ENCODE measurements at regions not wholly inside any gene's neighbourhood (a gene's known extent, or its start where the extent isn't known, plus 50 kb on each side); places are given as distances from the start of the nearest gene placed in this dataset.

- no peaks in the 10 kb centered on the region for H3K27me3 ChIP-seq (ENCODE audit: control insufficient read depth in 1 of 2, insufficient read depth in 2 of 2, low read length in 2 of 2)
- no peaks in the 10 kb centered on the region for H3K36me3 Mint-ChIP-seq (ENCODE audit: low read depth)
- TF ChIP-seq, protein P1, sequence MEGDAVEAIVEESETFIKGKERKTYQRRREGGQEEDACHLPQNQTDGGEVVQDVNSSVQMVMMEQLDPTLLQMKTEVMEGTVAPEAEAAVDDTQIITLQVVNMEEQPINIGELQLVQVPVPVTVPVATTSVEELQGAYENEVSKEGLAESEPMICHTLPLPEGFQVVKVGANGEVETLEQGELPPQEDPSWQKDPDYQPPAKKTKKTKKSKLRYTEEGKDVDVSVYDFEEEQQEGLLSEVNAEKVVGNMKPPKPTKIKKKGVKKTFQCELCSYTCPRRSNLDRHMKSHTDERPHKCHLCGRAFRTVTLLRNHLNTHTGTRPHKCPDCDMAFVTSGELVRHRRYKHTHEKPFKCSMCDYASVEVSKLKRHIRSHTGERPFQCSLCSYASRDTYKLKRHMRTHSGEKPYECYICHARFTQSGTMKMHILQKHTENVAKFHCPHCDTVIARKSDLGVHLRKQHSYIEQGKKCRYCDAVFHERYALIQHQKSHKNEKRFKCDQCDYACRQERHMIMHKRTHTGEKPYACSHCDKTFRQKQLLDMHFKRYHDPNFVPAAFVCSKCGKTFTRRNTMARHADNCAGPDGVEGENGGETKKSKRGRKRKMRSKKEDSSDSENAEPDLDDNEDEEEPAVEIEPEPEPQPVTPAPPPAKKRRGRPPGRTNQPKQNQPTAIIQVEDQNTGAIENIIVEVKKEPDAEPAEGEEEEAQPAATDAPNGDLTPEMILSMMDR (IDR thresholded peaks at IDR 0.05): no peak
- H3K9me3 Mint-ChIP-seq: peaks cover 2% of the 10 kb centered on the region
- no peak overlapping the region for H3K27ac ChIP-seq (ENCODE audit: low read depth in 1 of 2, low read length in 2 of 2)
- H3K4me3 ChIP-seq (ENCODE audit: low read length): no peak overlapping the region
- intact Hi-C loops (cut with DNase I, micrococcal nuclease): no loop called here
- no peaks in the 10 kb centered on the region for H3K36me3 ChIP-seq (ENCODE audit: insufficient read depth, low read length)
- no peak for ATAC-seq (ENCODE audit: poor library complexity)
- no peak overlapping the region for H3K27ac Mint-ChIP-seq
- H3K27me3 Mint-ChIP-seq: no peaks in the 10 kb centered on the region
- ChIA-PET CTCF (no interaction called here), POLR2A (no interaction called here)
- no peaks in the 10 kb centered on the region for H3K4me1 Mint-ChIP-seq (ENCODE audit: low read depth)
- no peak for DNase-seq
- no peak overlapping the region for H3K4me3 Mint-ChIP-seq
- H3K9me3 ChIP-seq (ENCODE audit: control insufficient read depth in 1 of 2, insufficient read depth in 1 of 2, low read length in 2 of 2): peaks cover 0 to 7% of the 10 kb centered on the region in 2 experiments
- H3K4me1 ChIP-seq (ENCODE audit: insufficient read depth, low read length): no peaks in the 10 kb centered on the region
These were observed 507.6 kb upstream of the SPHKAP start for GRCh38 chr2:228689053-228689452.

DNA sequence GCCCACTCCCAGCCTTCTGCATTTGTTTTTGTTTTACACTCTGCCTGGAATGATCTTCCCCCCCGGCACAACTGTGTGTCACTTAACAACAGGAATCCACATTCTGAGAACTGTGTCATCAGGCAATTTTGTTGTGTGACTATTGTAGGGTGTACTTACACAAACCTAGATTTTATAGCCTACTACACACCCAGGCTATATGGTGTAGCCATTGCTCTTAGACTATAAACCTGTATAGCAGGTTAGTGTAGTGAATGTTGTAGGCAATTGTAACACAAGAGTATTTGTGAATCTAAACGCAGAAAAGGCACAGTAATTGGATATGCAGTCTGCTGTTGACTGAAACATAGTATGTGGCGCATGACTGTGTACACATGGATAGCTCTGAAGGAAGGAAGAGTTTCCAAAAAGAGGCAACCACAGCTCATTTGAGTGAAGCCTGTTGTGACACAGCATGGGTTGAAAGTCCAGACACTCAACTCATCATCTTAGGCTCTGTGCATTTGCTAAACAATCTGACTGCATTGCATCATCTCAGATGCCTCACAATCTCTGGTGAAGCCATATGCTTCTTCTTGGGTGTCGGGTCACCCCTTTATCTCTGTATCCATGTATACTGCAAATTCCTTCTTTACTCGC, 506.6 kb upstream of the SPHKAP start:
- ChIA-PET POLR2A (no interaction called here), CTCF (no interaction called here)
- Mint-ChIP-seq H3K4me3 (no peak overlapping the region), H3K36me3 (ENCODE audit: low read depth) (no peaks in the 10 kb centered on the region), H3K4me1 (ENCODE audit: low read depth) (no peaks in the 10 kb centered on the region), H3K27me3 (no peaks in the 10 kb centered on the region), H3K27ac (no peak overlapping the region), H3K9me3 (peaks cover 2% of the 10 kb centered on the region)
- Histone ChIP-seq H3K9me3 (ENCODE audit: control insufficient read depth in 1 of 2, insufficient read depth in 1 of 2, low read length in 2 of 2) (peaks cover 0 to 10% of the 10 kb centered on the region in 2 experiments), H3K4me1 (ENCODE audit: insufficient read depth, low read length) (no peaks in the 10 kb centered on the region), H3K36me3 (ENCODE audit: insufficient read depth, low read length) (no peaks in the 10 kb centered on the region), H3K4me3 (ENCODE audit: low read length) (no peak overlapping the region), H3K27ac (ENCODE audit: low read depth in 1 of 2, low read length in 2 of 2) (no peak overlapping the region), H3K27me3 (ENCODE audit: control insufficient read depth in 1 of 2, insufficient read depth in 2 of 2, low read length in 2 of 2) (no peaks in the 10 kb centered on the region)
- no peak for DNase-seq
- ATAC-seq (ENCODE audit: poor library complexity): no peak
- TF ChIP-seq, protein P1 (IDR thresholded peaks at IDR 0.05): no peak
- intact Hi-C loops (cut with DNase I, micrococcal nuclease): no loop called here

GRCh38 chr2:228681979-228682378, 500.5 kb upstream of the SPHKAP start:
- ChIA-PET POLR2A (no interaction called here), CTCF (no interaction called here)
- no peaks in the 10 kb centered on the region for H3K36me3 ChIP-seq (ENCODE audit: insufficient read depth, low read length)
- Mint-ChIP-seq H3K36me3 (ENCODE audit: low read depth) (no peaks in the 10 kb centered on the region), H3K27ac (no peak overlapping the region), H3K4me1 (ENCODE audit: low read depth) (no peaks in the 10 kb centered on the region), H3K27me3 (no peaks in the 10 kb centered on the region), H3K4me3 (no peak overlapping the region), H3K9me3 (peaks cover 2% of the 10 kb centered on the region)
- intact Hi-C loops (cut with DNase I, micrococcal nuclease): no loop called here
- H3K4me3 ChIP-seq (ENCODE audit: low read length): no peak overlapping the region
- TF ChIP-seq, protein P1 (IDR thresholded peaks at IDR 0.05): no peak
- H3K27me3 ChIP-seq (ENCODE audit: control insufficient read depth in 1 of 2, insufficient read depth in 2 of 2, low read length in 2 of 2): no peaks in the 10 kb centered on the region
- no peak for ATAC-seq (ENCODE audit: poor library complexity)
- H3K4me1 ChIP-seq (ENCODE audit: insufficient read depth, low read length): no peaks in the 10 kb centered on the region
- DNase-seq: no peak
- H3K27ac ChIP-seq (ENCODE audit: low read depth in 1 of 2, low read length in 2 of 2): no peak overlapping the region
- peaks cover 0 to 7% of the 10 kb centered on the region in 2 experiments for H3K9me3 ChIP-seq (ENCODE audit: control insufficient read depth in 1 of 2, insufficient read depth in 1 of 2, low read length in 2 of 2)

All from CD4-positive, alpha-beta T cell (primary cell).